ENCODE measurements at regions not wholly inside any gene's neighbourhood (a gene's known extent, or its start where the extent isn't known, plus 50 kb on each side); places are given as distances from the start of the nearest gene placed in this dataset.

GRCh38 chr9:30519756-30520155 lies 1864.7 kb upstream of the ACO1 start:
- H3K79me1 ChIP-seq (ENCODE audit: low read depth, low read length), result no peaks in the 10 kb centered on the region
- no peak overlapping the region for H3K4me2 ChIP-seq (ENCODE audit: insufficient read depth in 1 of 2, low read depth in 2 of 2, low read length in 2 of 2)
- H3K23ac ChIP-seq (ENCODE audit: insufficient read length), result no peak overlapping the region
- no peak overlapping the region for H3K27ac ChIP-seq (ENCODE audit: low read depth, low read length)
- H3K4me3 ChIP-seq (ENCODE audit: extremely low read depth in 1 of 4, insufficient read depth in 2 of 4, low read depth in 3 of 4, low read length in 4 of 4), result no peak overlapping the region
- no peak overlapping the region for H2AK5ac ChIP-seq (ENCODE audit: low read depth, low read length)
- H2BK15ac ChIP-seq (ENCODE audit: low read length), result no peak overlapping the region
- no peak overlapping the region for H2AFZ ChIP-seq (ENCODE audit: low read length)
- H4K8ac ChIP-seq (ENCODE audit: extremely low read depth, insufficient read depth, low read length), result no peak overlapping the region
- H4K20me1 ChIP-seq (replicated peaks in 1 of 2; ENCODE audit: control insufficient read depth in 1 of 2, insufficient read depth in 2 of 2, low read length in 2 of 2), result no peaks in the 10 kb centered on the region
- no peak overlapping the region for H4K5ac ChIP-seq (ENCODE audit: insufficient read length, low read depth, low read length)
- TF ChIP-seq KDM4A (IDR thresholded peaks at IDR 0.05; ENCODE audit: low read depth, low read length, severe bottlenecking), result no peak
- TF ChIP-seq GTF2F1 (IDR thresholded peaks at IDR 0.05; ENCODE audit: borderline replicate concordance, low read depth, low read length), result no peak
- no peak overlapping the region for H2BK12ac ChIP-seq (ENCODE audit: low read depth, low read length)
- H3K23me2 ChIP-seq (ENCODE audit: low read depth, low read length), result no peaks in the 10 kb centered on the region
- no peaks in the 10 kb centered on the region for H3K79me2 ChIP-seq (ENCODE audit: control insufficient read depth in 1 of 2, insufficient read depth in 2 of 2, low read length in 2 of 2)
- H3K4ac ChIP-seq (replicated peaks; ENCODE audit: insufficient read length, low read depth, low read length), result no peak overlapping the region
- WGBS, 2 experiments (ENCODE audit: extremely low coverage in 1 of 2, insufficient coverage in 1 of 2, insufficient read length in 1 of 2, insufficient replicate concordance in 2 of 2, low coverage in 1 of 2, low lambda C conversion rate in 2 of 2, missing lambda C conversion rate in 1 of 2), result 98% methylated on average over 2 of the region's 2 CpGs; no CpG with 5 or more reads in 1 of the 2 experiments
- H4K91ac ChIP-seq (replicated peaks; ENCODE audit: insufficient read length, low read length), result no peak overlapping the region
- DNase-seq (ENCODE audit: low read depth in 1 of 2, low spot score in 2 of 2) (no peak), FAIRE-seq (no peak)
- H3K18ac ChIP-seq (ENCODE audit: extremely low read depth, low read length), result no peak overlapping the region
- H3K14ac ChIP-seq (ENCODE audit: insufficient read length), result no peak overlapping the region
- H3K9me3 ChIP-seq (ENCODE audit: insufficient read depth in 2 of 2, low read depth in 1 of 2, low read length in 1 of 2), result peaks cover 5 to 13% of the 10 kb centered on the region in 2 experiments; a peak in 3 of 4 replicates
- no peaks in the 10 kb centered on the region for H3K27me3 ChIP-seq (replicated peaks in 1 of 4; ENCODE audit: control insufficient read depth in 3 of 4, extremely low read depth in 1 of 4, insufficient read depth in 3 of 4, low read length in 3 of 4)
- H3K4me1 ChIP-seq (replicated peaks in 1 of 4; ENCODE audit: control insufficient read depth in 3 of 4, insufficient read depth in 4 of 4, low read length in 3 of 4), result no peaks in the 10 kb centered on the region
- H3K9ac ChIP-seq (replicated peaks in 1 of 4; ENCODE audit: extremely low read depth in 1 of 4, low read depth in 3 of 4, low read length in 3 of 4), result no peak overlapping the region
- no peak overlapping the region for H2BK20ac ChIP-seq (ENCODE audit: low read length)
- POLR2A ChIA-PET (ENCODE audit: partially characterized antibody), result no interaction called here
- H2BK120ac ChIP-seq (replicated peaks; ENCODE audit: low read depth, low read length), result no peak overlapping the region
- CTCF ChIA-PET (ENCODE audit: partially characterized antibody), result no interaction called here
- no peak overlapping the region for H2BK5ac ChIP-seq (ENCODE audit: low read depth, low read length)
- no peak overlapping the region for H3K56ac ChIP-seq (replicated peaks; ENCODE audit: insufficient read length, low read depth, low read length)
- H3K36me3 ChIP-seq (ENCODE audit: control insufficient read depth in 2 of 4, insufficient read depth in 4 of 4, low read length in 3 of 4), result no peaks in the 10 kb centered on the region
